ENCODE measurements at regions not wholly inside any gene's neighbourhood (a gene's known extent, or its start where the extent isn't known, plus 50 kb on each side); places are given as distances from the start of the nearest gene placed in this dataset.

GRCh38 chr18:77448046-77448445, 198.4 kb downstream of the GALR1 start:
- TF ChIP-seq CTCF (IDR thresholded peaks at IDR 0.05) = no peak
- TF ChIP-seq POLR2AphosphoS5 (IDR thresholded peaks at IDR 0.05) = no peak
- TF ChIP-seq POLR2A (IDR thresholded peaks at IDR 0.05) = no peak
